ENCODE measurements at regions not wholly inside any gene's neighbourhood (a gene's known extent, or its start where the extent isn't known, plus 50 kb on each side); places are given as distances from the start of the nearest gene placed in this dataset.

DNA sequence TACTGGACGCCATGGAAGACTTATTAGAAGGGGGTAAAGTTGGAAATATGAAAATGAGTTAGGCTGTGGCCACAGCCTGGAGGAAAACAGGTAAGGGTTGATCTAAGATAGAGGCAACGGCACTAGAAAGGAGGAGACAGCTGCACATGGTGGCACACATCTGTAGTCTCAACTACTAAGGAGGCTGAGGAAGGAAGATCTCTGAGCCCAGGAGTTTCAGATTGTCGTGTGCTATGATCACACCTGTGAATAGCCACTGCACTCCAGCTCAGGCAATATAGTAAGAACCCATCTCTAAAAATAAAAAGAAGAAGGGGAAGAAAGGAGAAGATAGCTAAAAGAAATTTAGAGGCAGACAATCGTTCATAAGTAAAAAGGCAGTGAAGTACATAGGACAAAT lies 87.8 kb upstream of the SORBS2 start:
- Histone ChIP-seq H3K4me3 (ENCODE audit: low read depth in 2 of 2, low read length in 1 of 2) (no peak overlapping the region), H3K27ac (ENCODE audit: low read depth in 2 of 2, low read length in 1 of 2) (no peak overlapping the region), H3F3A (replicated peaks; ENCODE audit: insufficient read depth) (no peaks in the 10 kb centered on the region), H2AFZ (ENCODE audit: low read depth) (no peak overlapping the region), H4K20me1 (ENCODE audit: insufficient read depth) (no peaks in the 10 kb centered on the region), H3K4me1 (ENCODE audit: control insufficient read depth in 1 of 2, insufficient read depth in 2 of 2, low read depth in 1 of 2, low read length in 1 of 2) (peaks cover 0 to 2% of the 10 kb centered on the region in 2 experiments; a peak in 1 of 4 replicates), H3K36me3 (replicated peaks in 1 of 2; ENCODE audit: control insufficient read depth in 1 of 2, insufficient read depth in 2 of 2, low read length in 1 of 2) (no peaks in the 10 kb centered on the region), H3K9me3 (no peaks in the 10 kb centered on the region), H3K27me3 (ENCODE audit: insufficient read depth) (no peaks in the 10 kb centered on the region), H3K4me2 (no peak overlapping the region), H3K9ac (no peak overlapping the region), H3K79me2 (ENCODE audit: insufficient read depth) (no peaks in the 10 kb centered on the region), H3K9me2 (no peaks in the 10 kb centered on the region)
- TF ChIP-seq NRF1 (IDR thresholded peaks at IDR 0.05; ENCODE audit: low read depth, low read length) (no peak), TAF1 (IDR thresholded peaks at IDR 0.05; ENCODE audit: borderline replicate concordance, low read depth, low read length) (no peak), EZH2phosphoT487 (IDR thresholded peaks at IDR 0.05; ENCODE audit: borderline replicate concordance, low read depth) (no peak)
- TF ChIP-seq, protein P1, sequence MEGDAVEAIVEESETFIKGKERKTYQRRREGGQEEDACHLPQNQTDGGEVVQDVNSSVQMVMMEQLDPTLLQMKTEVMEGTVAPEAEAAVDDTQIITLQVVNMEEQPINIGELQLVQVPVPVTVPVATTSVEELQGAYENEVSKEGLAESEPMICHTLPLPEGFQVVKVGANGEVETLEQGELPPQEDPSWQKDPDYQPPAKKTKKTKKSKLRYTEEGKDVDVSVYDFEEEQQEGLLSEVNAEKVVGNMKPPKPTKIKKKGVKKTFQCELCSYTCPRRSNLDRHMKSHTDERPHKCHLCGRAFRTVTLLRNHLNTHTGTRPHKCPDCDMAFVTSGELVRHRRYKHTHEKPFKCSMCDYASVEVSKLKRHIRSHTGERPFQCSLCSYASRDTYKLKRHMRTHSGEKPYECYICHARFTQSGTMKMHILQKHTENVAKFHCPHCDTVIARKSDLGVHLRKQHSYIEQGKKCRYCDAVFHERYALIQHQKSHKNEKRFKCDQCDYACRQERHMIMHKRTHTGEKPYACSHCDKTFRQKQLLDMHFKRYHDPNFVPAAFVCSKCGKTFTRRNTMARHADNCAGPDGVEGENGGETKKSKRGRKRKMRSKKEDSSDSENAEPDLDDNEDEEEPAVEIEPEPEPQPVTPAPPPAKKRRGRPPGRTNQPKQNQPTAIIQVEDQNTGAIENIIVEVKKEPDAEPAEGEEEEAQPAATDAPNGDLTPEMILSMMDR (IDR thresholded peaks at IDR 0.05), result no peak
- POLR2A ChIA-PET, result no interaction called here
- CTCF ChIA-PET, result interaction anchor here (0.6 to 1.4 kb wide), 3 partner anchors 10 to 122 kb away, joined by 3 to 6 read pairs (median 4); no protein-coding TSS in a partner anchor
- no peak for DNase-seq
- WGBS (ENCODE audit: low lambda C conversion rate), result 56% methylated on average over 4 of the region's 4 CpGs

DNA sequence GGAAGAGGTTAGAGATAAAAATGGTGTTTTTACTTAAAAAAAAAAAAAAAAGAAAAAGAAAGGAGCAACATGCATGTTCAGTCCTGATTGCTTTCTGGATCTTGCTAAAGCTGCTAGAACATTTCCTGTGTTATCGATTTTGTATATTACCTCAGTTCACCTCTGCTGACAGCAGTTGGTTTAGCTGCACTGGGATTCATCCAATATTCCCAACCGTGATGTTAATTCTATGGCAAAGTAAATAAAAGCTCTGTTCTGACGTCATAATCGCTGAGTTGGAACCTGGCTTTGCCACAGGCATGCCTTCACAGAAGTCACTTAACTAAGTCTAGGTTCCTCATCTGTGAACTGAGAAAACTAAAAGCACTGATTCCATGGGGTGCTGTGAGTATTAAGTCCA lies 90.7 kb upstream of the SORBS2 start:
- POLR2A ChIA-PET, result interaction anchor here (0.6 kb wide), 1 partner anchor 11 kb away, joined by 3 read pairs; no protein-coding TSS in a partner anchor
- no peaks in the 10 kb centered on the region for H4K20me1 ChIP-seq (ENCODE audit: insufficient read depth)
- no peak overlapping the region for H3K4me2 ChIP-seq
- no peak overlapping the region for H3K9ac ChIP-seq
- WGBS (ENCODE audit: low lambda C conversion rate), result 61% methylated on average over 4 of the region's 4 CpGs
- H2AFZ ChIP-seq (ENCODE audit: low read depth), result no peak overlapping the region
- CTCF ChIA-PET, result no interaction called here
- H3K4me3 ChIP-seq (ENCODE audit: low read depth in 2 of 2, low read length in 1 of 2), result no peak overlapping the region
- no peaks in the 10 kb centered on the region for H3K36me3 ChIP-seq (replicated peaks in 1 of 2; ENCODE audit: control insufficient read depth in 1 of 2, insufficient read depth in 2 of 2, low read length in 1 of 2)
- no peaks in the 10 kb centered on the region for H3K9me2 ChIP-seq
- H3K9me3 ChIP-seq, result no peaks in the 10 kb centered on the region
- TF ChIP-seq, protein P2, sequence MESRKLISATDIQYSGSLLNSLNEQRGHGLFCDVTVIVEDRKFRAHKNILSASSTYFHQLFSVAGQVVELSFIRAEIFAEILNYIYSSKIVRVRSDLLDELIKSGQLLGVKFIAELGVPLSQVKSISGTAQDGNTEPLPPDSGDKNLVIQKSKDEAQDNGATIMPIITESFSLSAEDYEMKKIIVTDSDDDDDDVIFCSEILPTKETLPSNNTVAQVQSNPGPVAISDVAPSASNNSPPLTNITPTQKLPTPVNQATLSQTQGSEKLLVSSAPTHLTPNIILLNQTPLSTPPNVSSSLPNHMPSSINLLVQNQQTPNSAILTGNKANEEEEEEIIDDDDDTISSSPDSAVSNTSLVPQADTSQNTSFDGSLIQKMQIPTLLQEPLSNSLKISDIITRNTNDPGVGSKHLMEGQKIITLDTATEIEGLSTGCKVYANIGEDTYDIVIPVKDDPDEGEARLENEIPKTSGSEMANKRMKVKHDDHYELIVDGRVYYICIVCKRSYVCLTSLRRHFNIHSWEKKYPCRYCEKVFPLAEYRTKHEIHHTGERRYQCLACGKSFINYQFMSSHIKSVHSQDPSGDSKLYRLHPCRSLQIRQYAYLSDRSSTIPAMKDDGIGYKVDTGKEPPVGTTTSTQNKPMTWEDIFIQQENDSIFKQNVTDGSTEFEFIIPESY (IDR thresholded peaks at IDR 0.05; ENCODE audit: borderline replicate concordance, low read depth), result no peak
- TF ChIP-seq, protein P3, sequence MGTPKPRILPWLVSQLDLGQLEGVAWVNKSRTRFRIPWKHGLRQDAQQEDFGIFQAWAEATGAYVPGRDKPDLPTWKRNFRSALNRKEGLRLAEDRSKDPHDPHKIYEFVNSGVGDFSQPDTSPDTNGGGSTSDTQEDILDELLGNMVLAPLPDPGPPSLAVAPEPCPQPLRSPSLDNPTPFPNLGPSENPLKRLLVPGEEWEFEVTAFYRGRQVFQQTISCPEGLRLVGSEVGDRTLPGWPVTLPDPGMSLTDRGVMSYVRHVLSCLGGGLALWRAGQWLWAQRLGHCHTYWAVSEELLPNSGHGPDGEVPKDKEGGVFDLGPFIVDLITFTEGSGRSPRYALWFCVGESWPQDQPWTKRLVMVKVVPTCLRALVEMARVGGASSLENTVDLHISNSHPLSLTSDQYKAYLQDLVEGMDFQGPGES (IDR thresholded peaks at IDR 0.05; ENCODE audit: low read depth, low read length), result no peak
- TF ChIP-seq RAD21 (IDR thresholded peaks at IDR 0.05; ENCODE audit: low read length) (no peak), MXI1 (IDR thresholded peaks at IDR 0.05; ENCODE audit: low read depth, low read length) (no peak), TEAD4 (IDR thresholded peaks at IDR 0.05; ENCODE audit: borderline replicate concordance, insufficient read depth) (no peak), SMC3 (IDR thresholded peaks at IDR 0.05; ENCODE audit: low read depth, low read length) (no peak), FOSL2 (IDR thresholded peaks at IDR 0.05; ENCODE audit: borderline replicate concordance, low read depth) (no peak), FOXM1 (IDR thresholded peaks at IDR 0.05; ENCODE audit: low read depth) (no peak), TAF1 (IDR thresholded peaks at IDR 0.05; ENCODE audit: borderline replicate concordance, low read depth, low read length) (no peak), SIN3A (IDR thresholded peaks at IDR 0.05; ENCODE audit: borderline replicate concordance, low read depth, low read length) (no peak), FOXJ3 (CRISPR knock-in tag; IDR thresholded peaks at IDR 0.05) (no peak)
- TF ChIP-seq, protein P4, sequence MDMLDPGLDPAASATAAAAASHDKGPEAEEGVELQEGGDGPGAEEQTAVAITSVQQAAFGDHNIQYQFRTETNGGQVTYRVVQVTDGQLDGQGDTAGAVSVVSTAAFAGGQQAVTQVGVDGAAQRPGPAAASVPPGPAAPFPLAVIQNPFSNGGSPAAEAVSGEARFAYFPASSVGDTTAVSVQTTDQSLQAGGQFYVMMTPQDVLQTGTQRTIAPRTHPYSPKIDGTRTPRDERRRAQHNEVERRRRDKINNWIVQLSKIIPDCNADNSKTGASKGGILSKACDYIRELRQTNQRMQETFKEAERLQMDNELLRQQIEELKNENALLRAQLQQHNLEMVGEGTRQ (IDR thresholded peaks at IDR 0.05; ENCODE audit: borderline replicate concordance, low read depth, low read length), result no peak
- TF ChIP-seq, protein P5, sequence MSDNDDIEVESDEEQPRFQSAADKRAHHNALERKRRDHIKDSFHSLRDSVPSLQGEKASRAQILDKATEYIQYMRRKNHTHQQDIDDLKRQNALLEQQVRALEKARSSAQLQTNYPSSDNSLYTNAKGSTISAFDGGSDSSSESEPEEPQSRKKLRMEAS (IDR thresholded peaks at IDR 0.05; ENCODE audit: low read depth), result no peak
- no peaks in the 10 kb centered on the region for H3K79me2 ChIP-seq (ENCODE audit: insufficient read depth)
- DNase-seq, result no peak
- H3K27me3 ChIP-seq (ENCODE audit: insufficient read depth), result no peaks in the 10 kb centered on the region
- no peaks in the 10 kb centered on the region for H3F3A ChIP-seq (replicated peaks; ENCODE audit: insufficient read depth)
- H3K4me1 ChIP-seq (ENCODE audit: control insufficient read depth in 1 of 2, insufficient read depth in 2 of 2, low read depth in 1 of 2, low read length in 1 of 2), result peaks cover 0 to 2% of the 10 kb centered on the region in 2 experiments; a peak in 1 of 4 replicates
- H3K27ac ChIP-seq (ENCODE audit: low read depth in 2 of 2, low read length in 1 of 2), result no peak overlapping the region; a peak in 1 of 4 replicates
